Hepatocyte (in vitro differentiated cells): ENCODE measurements at regions not wholly inside any gene's neighbourhood (a gene's known extent, or its start where the extent isn't known, plus 50 kb on each side); places are given as distances from the start of the nearest gene placed in this dataset.

Source experiments
- CTCF ChIP-seq: fragments of 200-600 bp; sonication (generic); IDR thresholded peaks from 2 replicates; pipeline ENCODE4 v1.5.1; 2016; ENCODE audit warnings: antibody characterized with exemption, mild to moderate bottlenecking; ENCODE audit not compliant: poor library complexity
- EZH2 ChIP-seq: fragments of 200-600 bp; sonication (generic); IDR thresholded peaks from 2 replicates; pipeline ENCODE4 v1.6.1; 2016; ENCODE audit warnings: antibody characterized with exemption, mild to moderate bottlenecking, borderline replicate concordance

DNA sequence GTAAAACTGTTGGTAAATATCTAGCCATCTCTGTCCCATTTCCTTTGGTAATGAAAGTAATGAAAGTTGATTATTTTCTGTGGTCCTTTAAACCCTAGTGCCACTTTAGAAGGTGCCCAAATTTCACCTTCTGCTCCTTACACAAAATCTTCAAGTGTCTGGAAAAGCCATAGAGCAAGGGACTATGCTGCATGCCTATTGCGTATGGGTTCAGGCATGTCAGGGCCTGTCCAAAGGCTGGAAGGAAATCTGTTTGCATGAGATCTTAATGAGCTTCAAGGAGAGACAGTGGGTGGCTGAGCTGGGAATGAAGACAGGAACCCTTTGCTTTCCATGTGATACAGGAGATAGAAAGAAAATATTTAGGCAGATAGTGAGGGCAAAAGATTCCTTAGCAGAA is 66.6 kb upstream of the CCN6 start:
- TF ChIP-seq EZH2 (no peak), CTCF (no peak)
